Breast epithelium (tissue), 4 donors: ENCODE measurements at regions not wholly inside any gene's neighbourhood (a gene's known extent, or its start where the extent isn't known, plus 50 kb on each side); places are given as distances from the start of the nearest gene placed in this dataset.

Experiments used
- DNase-seq, 2 donors: peaks; one replicate each; pipeline ENCODE4 v3.0.0-alpha.2; 2019; ENCODE audit warnings: low spot score in 2 of 2
- H3K27ac ChIP-seq, 2 donors: fragments of 200-600 bp; sonication (generic) in 1 of 2; one replicate each; pipeline ENCODE4 v1.5.1; 2016 to 2019; ENCODE audit warnings: mild to moderate bottlenecking in 1 of 2
- H3K27me3 ChIP-seq, 2 donors: fragments of 200-600 bp; sonication (generic) in 1 of 2; one replicate each; pipeline versions ENCODE4 v1.5.1 to v1.6.0; 2017 to 2019; ENCODE audit warnings: control low read depth in 1 of 2, mild to moderate bottlenecking in 1 of 2
- H3K36me3 ChIP-seq: fragments of 200-600 bp; one replicate; pipeline ENCODE4 v1.5.1; 2019
- H3K4me1 ChIP-seq, 2 donors: fragments of 200-600 bp; sonication (generic); one replicate each; pipeline ENCODE4 v1.5.1; 2016 to 2019; ENCODE audit warnings: control low read depth in 1 of 2
- H3K4me3 ChIP-seq, 3 donors: fragments of 200-600 bp; sonication (generic); 1 replicate in 2 of 3; 2 replicates in 1 of 3; pipeline ENCODE4 v1.5.1; 2016 to 2019; ENCODE audit warnings: mild to moderate bottlenecking in 3 of 3, moderate library complexity in 2 of 3
- H3K9me3 ChIP-seq, 2 donors: fragments of 200-600 bp; sonication (generic) in 1 of 2; one replicate each; pipeline ENCODE4 v1.5.1; 2016 to 2019; ENCODE audit warnings: control low read depth in 1 of 2
- CTCF ChIP-seq, 3 donors: fragments of 450-650 bp; IDR thresholded peaks; one replicate each; pipeline ENCODE4 v1.5.1; 2016 to 2017; ENCODE audit warnings: antibody characterized with exemption in 3 of 3, mild to moderate bottlenecking in 3 of 3, moderate library complexity in 3 of 3
- POLR2A ChIP-seq: fragments of 450-650 bp; IDR thresholded peaks from one replicate; pipeline ENCODE4 v1.6.1; 2016; ENCODE audit warnings: antibody characterized with exemption, mild to moderate bottlenecking, moderate library complexity
- POLR2AphosphoS5 ChIP-seq, 3 donors: sonication (generic); formaldehyde crosslinking; IDR thresholded peaks; one replicate each; pipeline ENCODE4 v1.6.1; 2017; ENCODE audit warnings: antibody characterized with exemption in 3 of 3
- intact Hi-C: fragments of 100-400 bp; cut with DNase I; formaldehyde crosslinking; loops from one replicate; pipeline ENCODE4 v1.15.1; 2023; ENCODE audit warnings: low total_unique reads

- Histone ChIP-seq H3K4me1 (no peaks in the 10 kb centered on the region), H3K4me3 (no peak overlapping the region), H3K27me3 (no peaks in the 10 kb centered on the region), H3K27ac (no peak overlapping the region), H3K9me3 (no peaks in the 10 kb centered on the region), H3K36me3 (no peaks in the 10 kb centered on the region)
- no peak for DNase-seq
- intact Hi-C loops: no loop called here
- TF ChIP-seq CTCF (IDR thresholded peaks at IDR 0.05) (no peak), POLR2A (no peak), POLR2AphosphoS5 (IDR thresholded peaks at IDR 0.05) (no peak)
These were observed 104.6 kb upstream of the TNFAIP3 start for GRCh38 chr6:137762168-137763090.

GRCh38 chr6:137763436-137763835, 103.6 kb upstream of the TNFAIP3 start:
- no peak overlapping the region for H3K4me3 ChIP-seq
- no peaks in the 10 kb centered on the region for H3K4me1 ChIP-seq
- H3K27ac ChIP-seq: no peak overlapping the region
- no peaks in the 10 kb centered on the region for H3K27me3 ChIP-seq
- DNase-seq: no peak
- no peaks in the 10 kb centered on the region for H3K36me3 ChIP-seq
- intact Hi-C loops: no loop called here
- TF ChIP-seq CTCF (IDR thresholded peaks at IDR 0.05) (no peak), POLR2A (no peak), POLR2AphosphoS5 (IDR thresholded peaks at IDR 0.05) (no peak)
- H3K9me3 ChIP-seq: no peaks in the 10 kb centered on the region

GRCh38 chr6:137763886-137764285, 103.2 kb upstream of the TNFAIP3 start:
- H3K4me3 ChIP-seq: no peak overlapping the region
- no peaks in the 10 kb centered on the region for H3K4me1 ChIP-seq
- no peak overlapping the region for H3K27ac ChIP-seq
- no peaks in the 10 kb centered on the region for H3K27me3 ChIP-seq
- TF ChIP-seq POLR2AphosphoS5 (IDR thresholded peaks at IDR 0.05) (no peak), POLR2A (no peak), CTCF (IDR thresholded peaks at IDR 0.05) (no peak)
- no peaks in the 10 kb centered on the region for H3K36me3 ChIP-seq
- intact Hi-C loops: no loop called here
- no peak for DNase-seq
- no peaks in the 10 kb centered on the region for H3K9me3 ChIP-seq

GRCh38 chr6:137764464-137764863, 102.6 kb upstream of the TNFAIP3 start:
- no peak overlapping the region for H3K4me3 ChIP-seq
- no peak overlapping the region for H3K27ac ChIP-seq
- intact Hi-C loops: no loop called here
- TF ChIP-seq POLR2AphosphoS5 (IDR thresholded peaks at IDR 0.05) (no peak), POLR2A (no peak), CTCF (IDR thresholded peaks at IDR 0.05) (no peak)
- no peaks in the 10 kb centered on the region for H3K9me3 ChIP-seq
- no peaks in the 10 kb centered on the region for H3K36me3 ChIP-seq
- no peaks in the 10 kb centered on the region for H3K4me1 ChIP-seq
- H3K27me3 ChIP-seq: no peaks in the 10 kb centered on the region
- no peak for DNase-seq

GRCh38 chr6:137765059-137765458, 102.0 kb upstream of the TNFAIP3 start:
- Histone ChIP-seq H3K27me3 (no peaks in the 10 kb centered on the region), H3K36me3 (no peaks in the 10 kb centered on the region), H3K4me3 (no peak overlapping the region), H3K27ac (no peak overlapping the region), H3K9me3 (no peaks in the 10 kb centered on the region), H3K4me1 (no peaks in the 10 kb centered on the region)
- TF ChIP-seq POLR2AphosphoS5 (IDR thresholded peaks at IDR 0.05) (no peak), POLR2A (no peak), CTCF (IDR thresholded peaks at IDR 0.05) (no peak)
- no peak for DNase-seq
- intact Hi-C loops: no loop called here
